Fibroblast of villous mesenchyme (primary cell): ENCODE measurements at regions not wholly inside any gene's neighbourhood (a gene's known extent, or its start where the extent isn't known, plus 50 kb on each side); places are given as distances from the start of the nearest gene placed in this dataset.

Experiments used
- DNase-seq: peaks from one replicate; pipeline ENCODE4 v3.0.0-alpha.2; 2010; ENCODE audit warnings: low read depth
- H3K4me3 ChIP-seq: 2 replicates; pipeline ENCODE4 v1.5.1; 2011; ENCODE audit warnings: low read depth, mild to moderate bottlenecking, low read length
- CTCF ChIP-seq: IDR thresholded peaks from 2 replicates; pipeline ENCODE4 v1.5.1; 2012; ENCODE audit warnings: low read depth, mild to moderate bottlenecking, low read length; ENCODE audit not compliant: insufficient read depth

GRCh38 chr14:76599141-76599540, 162.1 kb upstream of the VASH1 start:
- no peak for TF ChIP-seq CTCF
- no peak overlapping the region for H3K4me3 ChIP-seq
- DNase-seq, result no peak

DNA sequence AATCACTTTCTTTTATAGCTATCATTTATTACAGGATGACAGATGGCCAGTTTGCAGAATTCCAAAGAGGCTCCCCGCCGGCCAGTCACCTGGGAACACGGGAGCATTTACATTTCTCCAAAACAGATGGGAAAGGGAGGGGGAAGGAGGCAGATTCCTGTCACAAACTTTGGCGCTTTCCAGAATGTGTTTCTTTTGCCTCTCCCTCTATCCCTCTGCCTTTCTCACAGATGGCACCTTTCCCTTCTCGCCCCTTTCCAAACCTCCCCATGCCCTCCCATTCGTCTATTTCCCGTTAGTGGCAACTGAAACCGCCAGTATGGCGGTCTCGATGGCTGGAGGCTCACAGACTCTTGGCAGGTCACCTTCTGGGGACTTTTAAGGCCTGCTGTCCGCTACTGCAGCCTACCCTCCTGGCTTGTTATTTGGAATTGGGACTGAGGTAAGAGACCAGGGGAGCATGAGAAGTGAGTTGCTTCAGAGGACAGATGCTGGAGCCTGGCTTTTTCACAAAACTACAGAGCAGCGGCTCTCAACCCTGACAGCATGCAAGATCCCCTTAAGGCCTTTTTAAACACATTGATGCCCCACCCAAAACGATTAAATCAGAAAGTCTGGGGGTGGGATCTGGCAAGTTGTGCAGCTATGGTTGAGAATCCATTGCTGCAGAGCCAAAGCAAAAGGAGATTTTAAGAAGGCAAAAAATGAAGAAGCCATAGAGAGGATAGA, 161.5 kb upstream of the VASH1 start:
- DNase-seq, result no peak

GRCh38 chr14:76603713-76604112, 157.6 kb upstream of the VASH1 start:
- H3K4me3 ChIP-seq, result no peak overlapping the region
- TF ChIP-seq CTCF, result no peak

More for the DNA sequence above, 161.5 kb upstream of the VASH1 start:
- H3K4me3 ChIP-seq, result no peak overlapping the region
- TF ChIP-seq CTCF, result no peak

DNA sequence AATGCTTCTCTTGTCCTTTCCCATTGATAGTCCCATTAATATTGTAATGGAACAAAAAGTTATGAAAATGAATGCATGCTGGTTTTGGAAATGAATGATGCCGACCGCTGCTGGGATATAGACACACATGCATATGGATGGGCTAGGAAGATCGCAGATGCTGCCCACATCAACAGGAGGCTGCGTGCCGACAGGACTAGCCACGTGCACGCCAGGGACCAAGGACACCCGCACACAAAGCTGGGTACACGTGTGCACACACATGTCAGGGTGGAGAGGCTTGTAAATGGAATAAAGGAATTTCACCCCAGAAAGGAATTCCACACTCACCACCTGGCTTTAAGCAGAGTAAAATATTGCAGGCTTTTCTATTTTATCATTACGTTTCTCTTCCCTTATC, 153.8 kb upstream of the VASH1 start:
- no peak overlapping the region for H3K4me3 ChIP-seq
- TF ChIP-seq CTCF, result no peak
- DNase-seq, result no peak

More at GRCh38 chr14:76603713-76604112, 157.6 kb upstream of the VASH1 start:
- no peak for DNase-seq

DNA sequence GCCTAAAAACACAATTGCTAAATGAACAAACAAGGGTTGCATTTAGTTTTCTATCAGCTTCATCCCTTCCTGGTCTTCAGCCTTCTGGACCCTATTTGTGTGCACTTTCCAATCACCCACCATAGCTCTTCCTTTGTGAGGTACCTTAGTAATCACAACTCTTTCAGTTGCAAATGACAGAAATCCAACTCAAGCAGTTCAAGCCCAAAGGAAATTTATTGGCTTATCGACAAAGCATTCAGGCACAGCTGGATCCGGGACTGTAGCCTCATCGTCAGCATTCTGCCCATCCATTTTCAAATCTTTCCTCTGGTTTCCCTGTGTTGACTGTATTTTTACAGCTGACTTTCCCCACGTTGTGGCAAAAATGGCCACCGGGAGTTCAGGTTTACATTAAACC, 148.6 kb upstream of the VASH1 start:
- no peak for TF ChIP-seq CTCF
- DNase-seq, result no peak
- H3K4me3 ChIP-seq, result no peak overlapping the region

- no peak for TF ChIP-seq CTCF
- H3K4me3 ChIP-seq, result no peak overlapping the region
- DNase-seq, result no peak
Observed at GRCh38 chr14:76613616-76614015, 147.7 kb upstream of the VASH1 start.

GRCh38 chr14:76615331-76615730, 145.9 kb upstream of the VASH1 start:
- DNase-seq, result no peak
- H3K4me3 ChIP-seq, result no peak overlapping the region
- no peak for TF ChIP-seq CTCF
